Omental fat pad (tissue), 3 donors: ENCODE measurements at regions not wholly inside any gene's neighbourhood (a gene's known extent, or its start where the extent isn't known, plus 50 kb on each side); places are given as distances from the start of the nearest gene placed in this dataset.

Experiments
- ATAC-seq: fragments of 150-250 bp; one replicate; pipeline ENCODE4 v1.9.1; 2016; ENCODE audit warnings: mild to moderate bottlenecking, moderate library complexity; ENCODE audit not compliant: low FRiP score
- DNase-seq: peaks from one replicate; pipeline ENCODE4 v3.0.0-alpha.2; 2019; ENCODE audit warnings: low spot score
- TF ChIP-seq, protein P1 (sequence below), 3 donors: fragments of 450-650 bp; IDR thresholded peaks; one replicate each; pipeline ENCODE4 v1.5.1; 2016 to 2017; ENCODE audit warnings: antibody characterized with exemption in 3 of 3, mild to moderate bottlenecking in 3 of 3, moderate library complexity in 2 of 3

DNA sequence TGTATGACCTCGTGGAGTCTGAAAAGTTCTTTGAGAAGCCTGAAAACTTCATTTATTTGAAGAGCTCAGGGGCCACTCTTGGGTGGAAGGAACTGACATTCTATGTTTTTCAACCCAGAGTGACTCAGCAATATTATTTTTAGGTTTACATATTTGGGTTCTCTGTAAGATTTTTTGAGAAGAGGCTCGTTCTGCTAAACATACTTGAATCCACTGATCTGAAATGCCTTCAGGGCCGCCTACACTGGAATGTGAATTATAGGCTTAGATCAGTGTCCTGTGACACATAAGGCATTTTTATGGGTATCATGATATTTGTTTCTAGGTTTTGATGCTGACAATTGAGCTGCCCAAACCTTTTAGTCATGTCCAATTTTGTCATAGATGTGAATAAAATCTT, 86.2 kb downstream of the PSAT1 start:
- DNase-seq (no peak), ATAC-seq (no peak)
- TF ChIP-seq, protein P1, sequence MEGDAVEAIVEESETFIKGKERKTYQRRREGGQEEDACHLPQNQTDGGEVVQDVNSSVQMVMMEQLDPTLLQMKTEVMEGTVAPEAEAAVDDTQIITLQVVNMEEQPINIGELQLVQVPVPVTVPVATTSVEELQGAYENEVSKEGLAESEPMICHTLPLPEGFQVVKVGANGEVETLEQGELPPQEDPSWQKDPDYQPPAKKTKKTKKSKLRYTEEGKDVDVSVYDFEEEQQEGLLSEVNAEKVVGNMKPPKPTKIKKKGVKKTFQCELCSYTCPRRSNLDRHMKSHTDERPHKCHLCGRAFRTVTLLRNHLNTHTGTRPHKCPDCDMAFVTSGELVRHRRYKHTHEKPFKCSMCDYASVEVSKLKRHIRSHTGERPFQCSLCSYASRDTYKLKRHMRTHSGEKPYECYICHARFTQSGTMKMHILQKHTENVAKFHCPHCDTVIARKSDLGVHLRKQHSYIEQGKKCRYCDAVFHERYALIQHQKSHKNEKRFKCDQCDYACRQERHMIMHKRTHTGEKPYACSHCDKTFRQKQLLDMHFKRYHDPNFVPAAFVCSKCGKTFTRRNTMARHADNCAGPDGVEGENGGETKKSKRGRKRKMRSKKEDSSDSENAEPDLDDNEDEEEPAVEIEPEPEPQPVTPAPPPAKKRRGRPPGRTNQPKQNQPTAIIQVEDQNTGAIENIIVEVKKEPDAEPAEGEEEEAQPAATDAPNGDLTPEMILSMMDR (IDR thresholded peaks at IDR 0.05), result no peak

DNA sequence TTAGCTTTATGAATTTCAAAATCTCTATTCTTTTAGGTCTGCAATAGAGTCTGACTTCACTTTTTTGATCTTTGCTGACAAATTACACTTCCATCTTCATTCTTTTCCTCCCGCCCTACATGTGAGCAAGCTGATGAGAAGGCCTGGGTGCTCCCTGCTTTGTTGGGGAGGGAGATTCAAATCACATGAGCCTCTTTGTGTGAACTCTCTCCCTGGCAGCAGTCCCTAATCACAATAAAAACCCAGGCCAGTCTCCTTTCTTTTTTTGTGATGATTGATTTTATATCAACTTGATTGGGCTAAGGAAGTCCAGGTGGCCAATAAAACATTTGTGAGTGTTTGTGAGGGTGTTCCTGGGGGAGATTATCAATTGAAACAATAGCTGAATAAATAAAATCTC, 89.4 kb downstream of the PSAT1 start:
- DNase-seq (no peak), ATAC-seq (no peak)
- TF ChIP-seq, protein P1 (IDR thresholded peaks at IDR 0.05), result no peak

DNA sequence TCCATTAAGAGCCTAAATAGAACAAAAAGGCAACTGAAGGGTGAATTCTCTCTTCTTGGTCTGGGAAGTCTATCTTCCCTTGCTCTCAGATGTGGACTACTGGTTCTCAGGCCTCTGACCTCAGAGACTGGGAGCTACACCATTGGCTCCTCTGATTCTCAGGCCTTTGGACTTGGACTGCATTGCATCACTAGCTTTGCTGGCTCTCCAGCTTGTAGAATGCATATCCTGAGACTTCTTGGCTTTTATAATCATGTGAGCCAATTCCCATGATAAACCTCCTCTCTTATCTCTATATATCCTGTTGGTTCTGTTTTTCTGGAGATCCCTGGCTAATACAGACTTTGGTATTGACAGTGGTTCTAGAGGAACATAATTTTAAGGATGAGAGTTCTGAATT, 89.8 kb downstream of the PSAT1 start:
- no peak for DNase-seq
- TF ChIP-seq, protein P1 (IDR thresholded peaks at IDR 0.05), result no peak
- ATAC-seq, result no peak

DNA sequence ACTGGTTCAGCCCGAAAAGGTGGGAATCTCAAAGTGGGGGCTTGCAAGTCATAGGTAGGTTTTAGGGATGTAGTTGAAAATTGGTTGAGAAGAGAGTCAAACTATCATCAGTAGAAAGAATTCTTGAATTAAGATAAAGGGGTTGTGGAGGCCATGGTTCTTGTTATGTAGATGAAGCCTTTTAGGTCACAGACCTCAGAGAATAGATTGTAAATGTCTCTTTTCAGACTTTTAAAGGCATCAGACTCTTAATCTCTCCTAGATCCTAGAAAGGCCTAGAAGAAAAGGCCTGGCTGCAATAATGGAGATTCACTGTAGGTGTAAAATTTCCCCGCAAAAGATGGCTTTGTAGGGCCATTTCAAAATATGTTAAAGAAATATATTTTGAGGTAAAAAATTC, 96.4 kb downstream of the PSAT1 start:
- TF ChIP-seq, protein P1 (IDR thresholded peaks at IDR 0.05), result no peak
- no peak for ATAC-seq
- DNase-seq, result no peak

- DNase-seq, result no peak
- no peak for ATAC-seq
- TF ChIP-seq, protein P1 (IDR thresholded peaks at IDR 0.05), result no peak
Measured at GRCh38 chr9:78393932-78394331, 97.0 kb downstream of the PSAT1 start.

- no peak for DNase-seq
- no peak for ATAC-seq
- TF ChIP-seq, protein P1 (IDR thresholded peaks at IDR 0.05), result no peak
Measured at GRCh38 chr9:78396087-78396486, 99.2 kb downstream of the PSAT1 start.

- DNase-seq (no peak), ATAC-seq (no peak)
- TF ChIP-seq, protein P1 (IDR thresholded peaks at IDR 0.05), result no peak
Measured at GRCh38 chr9:78397045-78397444, 100.1 kb downstream of the PSAT1 start.
